ENCODE measurements at regions not wholly inside any gene's neighbourhood (a gene's known extent, or its start where the extent isn't known, plus 50 kb on each side); places are given as distances from the start of the nearest gene placed in this dataset.

DNA sequence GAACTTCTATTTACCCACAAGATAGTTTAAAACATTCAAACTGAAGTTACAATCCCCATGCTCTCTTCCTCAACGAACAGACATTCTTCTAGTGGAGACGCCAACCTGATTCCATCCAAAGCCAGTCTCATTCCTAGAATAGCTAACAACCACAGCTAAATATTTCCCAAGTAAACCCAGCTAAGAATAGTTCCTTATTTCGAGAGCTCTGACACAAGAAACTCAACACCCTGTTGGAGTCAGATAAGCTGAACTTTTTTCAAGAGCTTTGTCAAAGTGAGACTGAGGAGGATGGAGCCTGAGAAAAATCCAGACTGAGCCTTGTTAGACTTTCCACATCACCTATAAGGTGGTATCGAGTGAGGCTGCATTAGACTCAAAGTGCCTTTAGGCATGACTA, 56.7 kb upstream of the RPS23 start:
- no peak for DNase-seq (ENCODE audit: low read depth)

DNA sequence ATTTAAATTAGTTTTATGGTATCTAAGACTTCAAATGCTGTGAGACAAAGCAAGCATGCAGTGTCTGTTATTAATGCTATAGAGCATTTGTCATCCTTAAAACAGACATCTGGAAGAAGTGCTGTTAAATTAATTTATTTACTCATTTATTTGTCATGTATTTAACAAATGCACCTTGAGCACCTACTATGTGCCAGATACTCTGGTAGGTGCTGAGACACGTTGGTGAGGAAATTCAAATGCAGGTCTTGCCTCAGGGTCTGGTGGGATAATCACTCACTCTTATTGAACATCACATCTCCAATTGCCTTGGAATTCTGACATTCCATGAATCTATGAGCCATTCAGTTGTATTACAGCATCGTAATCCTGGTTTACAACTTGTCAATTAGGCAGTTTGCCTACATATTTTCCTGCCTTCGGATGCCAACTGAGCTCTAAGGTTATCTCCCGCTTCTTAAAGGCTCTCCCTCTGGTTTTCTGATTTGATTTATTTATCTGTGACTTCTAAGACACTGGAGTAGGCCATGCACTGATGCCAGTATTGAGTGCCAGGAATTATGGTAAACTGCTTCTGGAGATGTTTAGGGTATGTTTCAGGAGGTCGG, 56.0 kb upstream of the RPS23 start:
- no peak for DNase-seq (ENCODE audit: low read depth)

DNA sequence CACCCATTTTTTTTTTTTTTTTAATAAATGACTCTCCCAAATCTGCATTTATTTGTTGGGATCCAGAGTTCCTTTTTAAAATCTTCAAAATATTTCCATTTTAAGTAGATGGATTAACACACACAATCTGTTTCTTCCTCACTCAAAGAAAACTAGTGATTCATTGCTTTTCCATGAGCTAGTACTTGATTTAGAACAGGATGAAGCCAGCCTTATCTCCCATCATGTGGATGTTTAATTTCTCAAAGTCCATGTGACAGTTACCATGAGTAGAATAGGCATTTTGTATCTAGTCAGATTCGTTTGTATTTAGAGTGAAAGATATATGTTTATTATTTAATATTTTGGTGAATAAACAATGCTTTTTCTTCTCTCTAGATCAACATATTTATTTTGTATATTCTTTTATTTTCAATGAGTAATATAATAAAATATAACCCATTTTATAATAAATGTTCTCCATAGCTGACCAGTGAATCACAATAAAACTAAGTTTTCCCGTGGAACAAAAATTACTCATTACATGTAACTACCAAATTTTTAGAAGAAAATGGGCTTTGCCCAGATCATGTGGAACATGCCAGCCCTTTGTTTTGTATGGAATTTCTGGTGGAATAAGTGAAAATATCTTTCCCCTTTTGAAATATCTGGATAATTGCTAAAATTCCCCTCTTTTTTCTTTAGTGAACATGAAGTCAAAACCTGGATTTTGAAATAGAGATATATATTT, 54.9 kb upstream of the RPS23 start:
- DNase-seq (ENCODE audit: low read depth) = no peak

DNA sequence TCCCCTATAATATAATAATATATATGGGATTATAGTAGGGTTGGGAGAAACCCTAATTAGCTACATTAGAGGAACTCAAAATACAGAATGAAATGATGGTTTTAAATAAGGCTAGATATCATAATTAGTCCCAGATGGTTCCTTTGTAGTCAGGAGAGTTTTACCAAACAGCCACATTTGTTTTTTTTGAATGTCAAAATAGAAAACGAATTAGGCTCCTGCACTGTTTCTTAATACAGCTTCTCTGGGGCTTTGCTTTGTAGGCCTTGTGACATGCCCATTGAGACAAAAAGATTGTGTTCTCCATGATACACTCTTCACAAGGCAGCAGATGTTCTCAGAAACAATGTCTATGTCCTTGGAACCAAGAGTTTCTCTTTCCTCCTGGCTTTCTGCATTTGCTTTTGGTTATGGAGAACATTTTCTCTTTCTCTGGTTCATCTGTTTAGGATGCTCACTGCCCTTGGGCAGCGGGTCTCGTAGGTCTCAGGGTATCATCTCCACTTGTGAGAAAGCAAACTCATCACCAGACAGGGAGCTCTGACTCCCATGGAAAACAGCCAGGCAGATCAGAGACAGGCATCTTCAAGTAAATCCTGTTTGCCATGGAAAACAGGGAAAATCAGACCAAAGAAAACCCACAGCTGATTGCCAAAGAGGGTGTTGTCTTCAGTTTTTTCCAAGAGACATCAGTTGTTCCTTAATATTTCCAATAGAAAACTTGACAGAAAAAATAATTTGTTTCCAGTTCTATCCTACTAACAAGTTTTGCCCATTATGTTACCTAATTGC, 54.1 kb upstream of the RPS23 start:
- no peak for DNase-seq (ENCODE audit: low read depth)

- no peak for DNase-seq (ENCODE audit: low read depth)
These were observed 53.4 kb upstream of the RPS23 start for GRCh38 chr5:82331557-82331956.

DNA sequence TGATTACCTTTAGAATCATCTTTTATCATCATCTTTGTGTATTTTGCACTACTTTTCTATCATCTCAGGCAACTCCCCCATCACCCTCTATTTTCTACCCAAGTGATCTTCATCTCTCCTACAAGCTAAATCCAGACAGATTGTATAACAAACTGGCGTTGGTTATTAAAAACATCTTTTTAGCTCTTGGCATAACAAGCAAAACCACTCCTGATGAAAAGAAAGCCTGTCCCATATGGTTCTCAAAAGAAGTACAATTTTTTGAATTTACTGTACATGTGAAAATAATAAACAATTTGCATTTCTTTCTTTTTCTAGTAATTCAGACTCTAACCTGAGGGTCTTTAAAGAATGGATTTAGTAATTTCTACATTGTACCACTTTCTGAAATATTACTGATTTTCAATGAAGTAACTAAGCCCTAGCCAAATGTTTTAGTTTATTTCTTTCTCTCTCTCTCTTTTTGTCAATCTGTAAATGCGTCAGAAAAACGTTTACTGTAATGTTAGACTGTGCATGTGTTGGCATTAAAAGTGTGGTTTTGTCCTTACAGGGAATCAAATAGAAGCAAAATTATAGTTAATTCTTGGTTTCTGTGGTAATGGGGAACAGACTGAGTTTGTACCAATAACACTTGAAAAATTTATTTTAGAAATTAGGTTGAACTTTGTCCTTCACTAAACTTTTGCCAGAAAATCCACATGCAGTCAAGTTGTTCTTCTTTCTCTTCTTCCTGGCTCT, 52.5 kb upstream of the RPS23 start:
- DNase-seq (ENCODE audit: low read depth) = no peak

DNA sequence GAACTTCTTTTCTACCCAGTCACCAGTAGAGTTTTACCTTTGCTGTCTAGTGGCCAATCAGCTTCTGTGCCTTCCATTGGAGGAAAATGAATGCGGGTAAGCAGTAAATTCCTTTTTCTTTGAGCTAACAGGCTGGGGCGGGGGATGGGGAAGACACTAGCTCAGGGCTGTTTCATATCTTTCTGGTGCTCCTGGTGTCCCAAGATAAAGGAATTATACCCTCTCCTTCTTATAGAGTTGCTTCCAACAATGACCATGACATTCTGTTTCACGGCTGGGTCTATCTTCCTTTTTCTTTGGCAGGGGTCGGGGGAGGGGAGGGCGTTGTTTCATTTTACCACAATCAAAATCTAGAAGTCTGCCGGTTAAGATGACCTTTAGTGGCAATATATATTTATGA, 51.2 kb upstream of the RPS23 start:
- no peak for DNase-seq (ENCODE audit: low read depth)

Data from HS-27A (cell line).